H9 (cell line): ENCODE measurements at regions not wholly inside any gene's neighbourhood (a gene's known extent, or its start where the extent isn't known, plus 50 kb on each side); places are given as distances from the start of the nearest gene placed in this dataset.

Source experiments
- DNase-seq: peaks from one replicate; pipeline ENCODE4 v3.0.0-alpha.2; 2017
- H2AFZ ChIP-seq: one replicate; pipeline ENCODE4 v1.6.1; 2013; ENCODE audit warnings: mild to moderate bottlenecking, low read length, control low read depth, moderate library complexity
- H2AK5ac ChIP-seq: 2 replicates; pipeline ENCODE4 v1.6.1; 2013; ENCODE audit warnings: low read length, control low read depth, mixed read lengths; ENCODE audit not compliant: insufficient read length
- H2BK120ac ChIP-seq: one replicate; pipeline ENCODE4 v1.6.1; 2013; ENCODE audit warnings: low read depth, mild to moderate bottlenecking, low read length, control low read depth, inconsistent platforms; ENCODE audit not compliant: poor library complexity, severe bottlenecking
- H2BK12ac ChIP-seq: 2 replicates; pipeline ENCODE4 v1.6.1; 2013; ENCODE audit warnings: low read length, control low read depth, mixed read lengths, low read depth; ENCODE audit not compliant: insufficient read length
- H2BK15ac ChIP-seq: 2 replicates; pipeline ENCODE4 v1.6.1; 2013; ENCODE audit warnings: low read depth, low read length, control low read depth
- H2BK20ac ChIP-seq: one replicate; pipeline ENCODE4 v1.6.1; 2013; ENCODE audit warnings: low read depth, mild to moderate bottlenecking, low read length, control low read depth, inconsistent platforms; ENCODE audit not compliant: poor library complexity, severe bottlenecking
- H2BK5ac ChIP-seq: 2 replicates; pipeline ENCODE4 v1.6.1; 2013; ENCODE audit warnings: low read length, control low read depth, mixed read lengths; ENCODE audit not compliant: insufficient read length
- H3K14ac ChIP-seq: 2 replicates; pipeline ENCODE4 v1.6.1; 2013; ENCODE audit warnings: low read length, control low read depth; ENCODE audit not compliant: insufficient read depth
- H3K18ac ChIP-seq: 2 replicates; pipeline ENCODE4 v1.6.1; 2013; ENCODE audit warnings: low read depth, mild to moderate bottlenecking, mixed read lengths, low read length, control low read depth; ENCODE audit not compliant: insufficient read length
- H3K23ac ChIP-seq: 2 replicates; pipeline ENCODE4 v1.6.1; 2013; ENCODE audit warnings: low read length, control low read depth, mixed read lengths, low read depth; ENCODE audit not compliant: insufficient read length
- H3K23me2 ChIP-seq: 2 replicates; pipeline ENCODE4 v1.6.1; 2013; ENCODE audit warnings: low read depth, mild to moderate bottlenecking, mixed read lengths, low read length, control low read depth; ENCODE audit not compliant: insufficient read length, poor library complexity, severe bottlenecking
- H3K27ac ChIP-seq: 2 replicates; pipeline ENCODE4 v1.5.1; 2013; ENCODE audit warnings: low read length, control low read depth, mixed read lengths, low read depth; ENCODE audit not compliant: insufficient read length
- H3K27me3 ChIP-seq: 2 replicates; pipeline ENCODE4 v1.6.1; 2013; ENCODE audit warnings: low read length, control low read depth, inconsistent platforms; ENCODE audit not compliant: insufficient read depth
- H3K4ac ChIP-seq: 2 replicates; pipeline ENCODE4 v1.6.1; 2013; ENCODE audit warnings: low read depth, mild to moderate bottlenecking, control low read depth, inconsistent platforms, low read length, moderate library complexity
- H3K4me1 ChIP-seq: 2 replicates; pipeline ENCODE4 v1.6.1; 2013; ENCODE audit warnings: low read length, control low read depth, inconsistent platforms; ENCODE audit not compliant: insufficient read depth
- H3K4me2 ChIP-seq: 2 replicates; pipeline ENCODE4 v1.6.1; 2013; ENCODE audit warnings: low read length, control low read depth, mixed read lengths; ENCODE audit not compliant: insufficient read length, insufficient read depth
- H3K56ac ChIP-seq: 2 replicates; pipeline ENCODE4 v1.6.1; 2013; ENCODE audit warnings: low read depth, mild to moderate bottlenecking, mixed read lengths, low read length, control low read depth; ENCODE audit not compliant: insufficient read length
- H3K79me1 ChIP-seq: 2 replicates; pipeline ENCODE4 v1.6.1; 2013; ENCODE audit warnings: low read depth, mild to moderate bottlenecking, moderate library complexity, low read length, control low read depth, inconsistent platforms; ENCODE audit not compliant: insufficient read depth, poor library complexity, severe bottlenecking
- H3K79me2 ChIP-seq: 2 replicates; pipeline ENCODE4 v1.6.1; 2013; ENCODE audit warnings: low read length, control low read depth, inconsistent platforms; ENCODE audit not compliant: insufficient read depth
- H3K9ac ChIP-seq: 2 replicates; pipeline ENCODE4 v1.6.1; 2013; ENCODE audit warnings: low read length, control low read depth, mixed read lengths; ENCODE audit not compliant: insufficient read length; ENCODE audit errors: extremely low read depth
- H3K9me3 ChIP-seq: one replicate; pipeline ENCODE4 v1.6.1; 2013; ENCODE audit warnings: low read depth, low read length, inconsistent platforms; ENCODE audit not compliant: control insufficient read depth
- H3T11ph ChIP-seq: one replicate; pipeline ENCODE4 v1.6.1; 2013; ENCODE audit warnings: mild to moderate bottlenecking, low read length, control low read depth, inconsistent platforms
- H4K20me1 ChIP-seq: one replicate; pipeline ENCODE4 v1.6.1; 2013; ENCODE audit not compliant: control insufficient read depth, insufficient read length, insufficient read depth
- H4K5ac ChIP-seq: 2 replicates; pipeline ENCODE4 v1.6.1; 2013; ENCODE audit warnings: low read depth, mild to moderate bottlenecking, mixed read lengths, low read length, control low read depth; ENCODE audit not compliant: insufficient read length
- H4K8ac ChIP-seq: replicated peaks from 2 replicates; pipeline ENCODE4 v1.6.1; 2013; ENCODE audit warnings: low read length, control low read depth, mixed read lengths, low read depth; ENCODE audit not compliant: insufficient read length
- H4K91ac ChIP-seq: 2 replicates; pipeline ENCODE4 v1.6.1; 2013; ENCODE audit warnings: low read depth, mild to moderate bottlenecking, moderate library complexity, mixed read lengths, low read length, control low read depth; ENCODE audit not compliant: insufficient read length
- H3K27ac Mint-ChIP-seq, 3 experiments: 2 replicates in 2 of 3; 3 replicates in 1 of 3; pipeline ENCODE4 v1.8.0; 2020 to 2021; ENCODE audit warnings: mixed read lengths in 3 of 3, mild to moderate bottlenecking in 1 of 3, moderate library complexity in 1 of 3
- H3K27me3 Mint-ChIP-seq: 2 replicates; pipeline ENCODE4 v1.8.0; 2021; ENCODE audit warnings: low read depth, mild to moderate bottlenecking, moderate library complexity, mixed read lengths
- H3K36me3 Mint-ChIP-seq, 3 experiments: 2 replicates in 2 of 3; 3 replicates in 1 of 3; pipeline ENCODE4 v1.8.0; 2020 to 2021; ENCODE audit warnings: low read depth in 3 of 3, mixed read lengths in 3 of 3; ENCODE audit not compliant: insufficient read depth in 1 of 3
- H3K4me1 Mint-ChIP-seq, 2 experiments: 2 replicates each; pipeline ENCODE4 v1.8.0; 2020; ENCODE audit warnings: mixed read lengths in 2 of 2
- H3K4me3 Mint-ChIP-seq, 2 experiments: 2 replicates in 1 of 2; 3 replicates in 1 of 2; pipeline ENCODE4 v1.8.0; 2020 to 2021; ENCODE audit warnings: mild to moderate bottlenecking in 2 of 2, mixed read lengths in 2 of 2, moderate library complexity in 1 of 2
- H3K9me3 Mint-ChIP-seq, 2 experiments: 2 replicates in 1 of 2; 3 replicates in 1 of 2; pipeline ENCODE4 v1.8.0; 2020; ENCODE audit warnings: mild to moderate bottlenecking in 2 of 2, mixed read lengths in 2 of 2, moderate library complexity in 1 of 2
- WGBS: extraction: QIAGEN DNeasy Blood & Tissue Kit; methylation state at CpG from one replicate; pipeline ENCODE4 v1.1.7; 2013; ENCODE audit warnings: missing lambda C conversion rate, low lambda C conversion rate, mixed read lengths; ENCODE audit not compliant: insufficient read length; ENCODE audit errors: extremely low coverage; 5-methylcytosine and 5-hydroxymethylcytosine counted together
- TF ChIP-seq, protein P1 (sequence below): fragments of 200-600 bp; sonication (generic); conservative IDR thresholded peaks from 3 replicates; pipeline ENCODE4 v1.8.0; 2021; ENCODE audit warnings: antibody characterized with exemption, mild to moderate bottlenecking

DNA sequence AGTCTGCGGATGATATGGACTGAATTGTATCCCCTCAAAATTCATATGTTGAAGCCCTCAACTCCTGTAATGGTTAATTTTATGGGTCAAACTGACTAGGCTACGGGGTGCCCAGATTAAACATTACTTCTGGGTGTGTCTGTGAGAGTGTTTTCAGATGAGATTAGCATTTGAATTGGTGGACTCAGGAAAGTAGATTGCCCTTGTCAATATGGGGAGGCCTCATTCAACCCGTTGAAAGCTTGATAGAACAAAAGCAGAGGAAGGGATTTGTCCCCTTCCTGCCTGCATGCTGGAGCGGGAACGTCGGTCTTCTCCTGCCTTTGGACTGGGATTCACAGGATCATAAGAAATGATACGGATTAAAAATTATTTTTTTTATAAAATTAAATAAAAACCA, 84.5 kb downstream of the BBS10 start:
- Histone ChIP-seq H4K20me1 (no peaks in the 10 kb centered on the region), H3K14ac (no peak overlapping the region), H4K91ac (no peak overlapping the region), H2BK120ac (no peak overlapping the region), H3K9me3 (no peaks in the 10 kb centered on the region), H3K56ac (no peak overlapping the region), H2BK5ac (no peak overlapping the region), H2BK15ac (no peak overlapping the region), H3T11ph (no peak overlapping the region), H3K4me2 (no peak overlapping the region), H3K23ac (no peak overlapping the region), H3K79me1 (no peaks in the 10 kb centered on the region), H3K9ac (no peak overlapping the region), H4K8ac (no peak overlapping the region), H4K5ac (no peak overlapping the region), H3K27ac (no peak overlapping the region), H3K23me2 (no peaks in the 10 kb centered on the region), H2AFZ (no peak overlapping the region), H2BK12ac (no peak overlapping the region), H3K4ac (no peak overlapping the region), H3K27me3 (no peaks in the 10 kb centered on the region), H2AK5ac (no peak overlapping the region), H3K4me1 (no peaks in the 10 kb centered on the region), H3K18ac (no peak overlapping the region), H3K79me2 (no peaks in the 10 kb centered on the region), H2BK20ac (no peak overlapping the region)
- Mint-ChIP-seq H3K9me3 (peaks cover 8 to 12% of the 10 kb centered on the region in 2 experiments; a peak in 4 of 5 replicates), H3K4me3 (no peak overlapping the region), H3K27me3 (no peaks in the 10 kb centered on the region; the same call in 1 of the 2 replicates), H3K4me1 (peaks cover 15 to 29% of the 10 kb centered on the region in 2 experiments), H3K36me3 (peaks cover 0 to 13% (median 2%) of the 10 kb centered on the region in 3 experiments; a peak in 4 of 7 replicates), H3K27ac (no peak overlapping the region)
- WGBS = no CpG with 5 or more reads among the region's 7 CpGs
- TF ChIP-seq, protein P1, sequence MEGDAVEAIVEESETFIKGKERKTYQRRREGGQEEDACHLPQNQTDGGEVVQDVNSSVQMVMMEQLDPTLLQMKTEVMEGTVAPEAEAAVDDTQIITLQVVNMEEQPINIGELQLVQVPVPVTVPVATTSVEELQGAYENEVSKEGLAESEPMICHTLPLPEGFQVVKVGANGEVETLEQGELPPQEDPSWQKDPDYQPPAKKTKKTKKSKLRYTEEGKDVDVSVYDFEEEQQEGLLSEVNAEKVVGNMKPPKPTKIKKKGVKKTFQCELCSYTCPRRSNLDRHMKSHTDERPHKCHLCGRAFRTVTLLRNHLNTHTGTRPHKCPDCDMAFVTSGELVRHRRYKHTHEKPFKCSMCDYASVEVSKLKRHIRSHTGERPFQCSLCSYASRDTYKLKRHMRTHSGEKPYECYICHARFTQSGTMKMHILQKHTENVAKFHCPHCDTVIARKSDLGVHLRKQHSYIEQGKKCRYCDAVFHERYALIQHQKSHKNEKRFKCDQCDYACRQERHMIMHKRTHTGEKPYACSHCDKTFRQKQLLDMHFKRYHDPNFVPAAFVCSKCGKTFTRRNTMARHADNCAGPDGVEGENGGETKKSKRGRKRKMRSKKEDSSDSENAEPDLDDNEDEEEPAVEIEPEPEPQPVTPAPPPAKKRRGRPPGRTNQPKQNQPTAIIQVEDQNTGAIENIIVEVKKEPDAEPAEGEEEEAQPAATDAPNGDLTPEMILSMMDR = no peak
- no peak for DNase-seq
